Fibroblast of villous mesenchyme (primary cell): ENCODE measurements at regions not wholly inside any gene's neighbourhood (a gene's known extent, or its start where the extent isn't known, plus 50 kb on each side); places are given as distances from the start of the nearest gene placed in this dataset.

ENCODE experiments used
- DNase-seq: peaks from one replicate; pipeline ENCODE4 v3.0.0-alpha.2; 2010; ENCODE audit warnings: low read depth
- H3K4me3 ChIP-seq: 2 replicates; pipeline ENCODE4 v1.5.1; 2011; ENCODE audit warnings: low read depth, mild to moderate bottlenecking, low read length
- TF ChIP-seq, protein P1 (sequence below): IDR thresholded peaks from 2 replicates; pipeline ENCODE4 v1.5.1; 2012; ENCODE audit warnings: low read depth, mild to moderate bottlenecking, low read length; ENCODE audit not compliant: insufficient read depth

GRCh38 chr9:676780-677438 is 164.6 kb upstream of the DMRT1 start:
- TF ChIP-seq, protein P1, sequence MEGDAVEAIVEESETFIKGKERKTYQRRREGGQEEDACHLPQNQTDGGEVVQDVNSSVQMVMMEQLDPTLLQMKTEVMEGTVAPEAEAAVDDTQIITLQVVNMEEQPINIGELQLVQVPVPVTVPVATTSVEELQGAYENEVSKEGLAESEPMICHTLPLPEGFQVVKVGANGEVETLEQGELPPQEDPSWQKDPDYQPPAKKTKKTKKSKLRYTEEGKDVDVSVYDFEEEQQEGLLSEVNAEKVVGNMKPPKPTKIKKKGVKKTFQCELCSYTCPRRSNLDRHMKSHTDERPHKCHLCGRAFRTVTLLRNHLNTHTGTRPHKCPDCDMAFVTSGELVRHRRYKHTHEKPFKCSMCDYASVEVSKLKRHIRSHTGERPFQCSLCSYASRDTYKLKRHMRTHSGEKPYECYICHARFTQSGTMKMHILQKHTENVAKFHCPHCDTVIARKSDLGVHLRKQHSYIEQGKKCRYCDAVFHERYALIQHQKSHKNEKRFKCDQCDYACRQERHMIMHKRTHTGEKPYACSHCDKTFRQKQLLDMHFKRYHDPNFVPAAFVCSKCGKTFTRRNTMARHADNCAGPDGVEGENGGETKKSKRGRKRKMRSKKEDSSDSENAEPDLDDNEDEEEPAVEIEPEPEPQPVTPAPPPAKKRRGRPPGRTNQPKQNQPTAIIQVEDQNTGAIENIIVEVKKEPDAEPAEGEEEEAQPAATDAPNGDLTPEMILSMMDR: no peak
- no peak for DNase-seq
- H3K4me3 ChIP-seq: peak overlapping the region; percentile 46

DNA sequence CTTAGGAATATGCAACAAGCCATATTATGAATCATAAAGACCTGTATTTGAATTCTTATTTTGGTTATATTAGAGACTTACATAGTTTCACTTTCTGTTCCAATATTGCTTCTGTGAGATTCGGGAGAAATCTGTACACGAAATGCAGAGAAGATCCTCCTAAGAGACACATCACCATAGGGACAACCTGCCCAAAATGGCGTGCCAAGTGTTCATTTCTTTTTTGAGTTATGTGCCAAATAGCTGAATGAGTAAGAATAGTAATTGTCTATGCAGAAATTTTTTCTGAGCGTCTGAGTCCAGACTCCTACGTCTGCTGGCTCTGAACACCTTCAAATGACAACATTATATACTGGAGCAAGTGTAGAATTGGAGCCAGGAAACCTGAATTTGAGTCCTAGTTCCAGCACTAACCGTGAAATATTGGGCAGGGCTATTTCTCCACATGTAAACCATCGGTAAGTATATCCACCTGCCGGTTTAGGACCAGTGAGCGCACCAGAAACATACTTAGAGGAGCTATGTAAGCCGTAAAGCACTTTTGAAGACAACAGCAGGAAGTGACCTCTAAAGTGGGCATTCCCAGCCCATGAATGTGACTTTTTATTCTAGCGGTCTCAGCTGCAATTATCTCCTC is 163.9 kb upstream of the DMRT1 start:
- TF ChIP-seq, protein P1: no peak
- peak overlapping the region; percentile 46 for H3K4me3 ChIP-seq
- peak; percentile 34 for DNase-seq

DNA sequence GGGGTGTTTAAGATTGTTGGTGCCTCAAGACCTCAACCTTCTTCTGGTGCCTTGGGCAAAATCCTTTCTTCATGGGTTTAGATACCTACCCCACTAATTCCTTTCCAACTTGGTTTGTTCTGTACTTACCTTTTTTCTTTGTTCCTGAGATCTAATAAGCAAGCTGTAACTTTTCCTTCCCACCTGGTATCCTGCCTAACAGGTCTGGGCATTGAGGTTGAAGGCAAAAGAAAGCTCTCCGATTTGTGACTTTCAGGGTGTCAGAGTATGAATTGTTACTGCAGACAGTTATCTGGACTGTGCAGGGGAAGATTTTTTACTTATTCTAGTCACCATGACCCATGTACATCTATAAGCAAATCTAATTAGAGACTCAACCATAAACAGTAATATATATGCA is 162.6 kb upstream of the DMRT1 start:
- no peak for DNase-seq
- no peak overlapping the region for H3K4me3 ChIP-seq
- TF ChIP-seq, protein P1: no peak

DNA sequence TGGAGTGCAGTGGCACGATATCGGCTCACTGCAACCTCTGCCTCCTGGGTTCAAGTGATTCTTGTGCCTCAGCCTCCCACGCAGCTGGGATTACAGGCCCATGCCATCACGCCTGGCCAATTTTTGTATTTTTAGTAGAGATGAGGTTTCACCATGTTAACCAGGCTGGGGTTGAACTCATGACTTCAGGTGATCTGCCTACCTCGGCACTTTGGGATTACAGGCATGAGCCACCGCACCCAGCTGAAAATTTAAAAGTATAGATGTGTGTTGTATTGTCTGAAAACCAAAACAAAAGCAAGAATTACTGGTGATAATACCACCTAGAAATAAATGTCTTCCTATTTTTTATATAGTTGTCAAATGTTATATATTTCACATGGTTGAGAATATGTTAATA is 162.0 kb upstream of the DMRT1 start:
- H3K4me3 ChIP-seq: no peak overlapping the region
- TF ChIP-seq, protein P1: no peak
- no peak for DNase-seq

GRCh38 chr9:680106-680505 is 161.4 kb upstream of the DMRT1 start:
- DNase-seq: no peak
- H3K4me3 ChIP-seq: no peak overlapping the region
- TF ChIP-seq, protein P1: no peak

GRCh38 chr9:682633-683508 is 158.6 kb upstream of the DMRT1 start:
- TF ChIP-seq, protein P1: no peak

More at GRCh38 chr9:682633-683508, 158.6 kb upstream of the DMRT1 start:
- DNase-seq: no peak
- H3K4me3 ChIP-seq: no peak overlapping the region
